ENCODE measurements at regions not wholly inside any gene's neighbourhood (a gene's known extent, or its start where the extent isn't known, plus 50 kb on each side); places are given as distances from the start of the nearest gene placed in this dataset.
"Not testable (repeated sequence)": the region's sequence is repeated elsewhere in the genome, so short reads cannot be mapped to it uniquely, and the experiment has no call there.

- Mint-ChIP-seq H3K27me3 (ENCODE audit: unreplicated experiment) (no peaks in the 10 kb centered on the region), H3K36me3 (ENCODE audit: unreplicated experiment) (no peaks in the 10 kb centered on the region), H3K4me1 (ENCODE audit: unreplicated experiment) (no peaks in the 10 kb centered on the region)
These were observed 2264.0 kb downstream of the ARAP2 start for GRCh38 chr4:33980361-33980760.

GRCh38 chr4:33989820-33990443, 2254.4 kb downstream of the ARAP2 start:
- Mint-ChIP-seq H3K36me3 (ENCODE audit: unreplicated experiment) (no peaks in the 10 kb centered on the region), H3K27me3 (ENCODE audit: unreplicated experiment) (no peaks in the 10 kb centered on the region), H3K4me3 (ENCODE audit: unreplicated experiment) (no peak overlapping the region), H3K27ac (ENCODE audit: unreplicated experiment) (no peak overlapping the region), H3K9me3 (ENCODE audit: unreplicated experiment) (peaks cover 8% of the 10 kb centered on the region), H3K4me1 (ENCODE audit: unreplicated experiment) (no peaks in the 10 kb centered on the region)
- DNase-seq (ENCODE audit: extremely low spot score, unreplicated experiment), result no peak
- TF ChIP-seq, protein P1, sequence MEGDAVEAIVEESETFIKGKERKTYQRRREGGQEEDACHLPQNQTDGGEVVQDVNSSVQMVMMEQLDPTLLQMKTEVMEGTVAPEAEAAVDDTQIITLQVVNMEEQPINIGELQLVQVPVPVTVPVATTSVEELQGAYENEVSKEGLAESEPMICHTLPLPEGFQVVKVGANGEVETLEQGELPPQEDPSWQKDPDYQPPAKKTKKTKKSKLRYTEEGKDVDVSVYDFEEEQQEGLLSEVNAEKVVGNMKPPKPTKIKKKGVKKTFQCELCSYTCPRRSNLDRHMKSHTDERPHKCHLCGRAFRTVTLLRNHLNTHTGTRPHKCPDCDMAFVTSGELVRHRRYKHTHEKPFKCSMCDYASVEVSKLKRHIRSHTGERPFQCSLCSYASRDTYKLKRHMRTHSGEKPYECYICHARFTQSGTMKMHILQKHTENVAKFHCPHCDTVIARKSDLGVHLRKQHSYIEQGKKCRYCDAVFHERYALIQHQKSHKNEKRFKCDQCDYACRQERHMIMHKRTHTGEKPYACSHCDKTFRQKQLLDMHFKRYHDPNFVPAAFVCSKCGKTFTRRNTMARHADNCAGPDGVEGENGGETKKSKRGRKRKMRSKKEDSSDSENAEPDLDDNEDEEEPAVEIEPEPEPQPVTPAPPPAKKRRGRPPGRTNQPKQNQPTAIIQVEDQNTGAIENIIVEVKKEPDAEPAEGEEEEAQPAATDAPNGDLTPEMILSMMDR (IDR thresholded peaks at IDR 0.05), result no peak

More at GRCh38 chr4:33980361-33980760, 2264.0 kb downstream of the ARAP2 start:
- Mint-ChIP-seq H3K27ac (ENCODE audit: unreplicated experiment) (no peak overlapping the region), H3K9me3 (ENCODE audit: unreplicated experiment) (peaks cover 13% of the 10 kb centered on the region), H3K4me3 (ENCODE audit: unreplicated experiment) (no peak overlapping the region)
- TF ChIP-seq, protein P1 (IDR thresholded peaks at IDR 0.05), result no peak
- no peak for DNase-seq (ENCODE audit: extremely low spot score, unreplicated experiment)

DNA sequence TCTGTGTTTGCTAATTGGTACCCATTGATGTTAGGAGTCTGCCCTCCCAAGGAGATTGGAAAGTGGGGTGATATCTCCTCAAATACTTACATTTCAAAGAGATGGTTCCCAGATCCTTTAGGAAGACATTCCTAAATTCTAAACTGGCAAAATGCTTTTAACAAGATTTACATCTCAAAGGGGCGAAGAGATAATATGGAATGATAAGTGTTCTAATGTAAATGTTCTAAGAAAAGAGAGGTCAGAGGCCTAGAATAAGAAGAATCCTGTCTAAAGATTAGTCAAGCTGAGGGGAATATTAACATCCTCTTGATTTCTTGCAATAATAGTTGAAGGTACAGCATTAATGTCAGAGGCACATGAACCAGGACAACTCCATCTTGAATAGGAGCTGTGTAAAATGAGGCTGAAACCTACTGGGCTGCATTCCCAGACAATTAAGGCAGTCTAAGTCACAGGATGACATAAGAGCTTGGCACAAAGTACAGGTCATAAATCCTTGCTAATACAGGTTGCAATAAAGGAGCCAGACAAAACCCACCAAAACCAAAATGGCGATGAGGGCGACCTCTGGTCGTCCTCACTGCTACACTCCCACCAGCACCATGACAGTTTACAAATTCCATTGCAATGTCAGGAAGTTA, 2248.1 kb downstream of the ARAP2 start:
- Mint-ChIP-seq H3K27ac (ENCODE audit: unreplicated experiment) (no peak overlapping the region), H3K36me3 (ENCODE audit: unreplicated experiment) (no peaks in the 10 kb centered on the region), H3K9me3 (ENCODE audit: unreplicated experiment) (no peaks in the 10 kb centered on the region), H3K27me3 (ENCODE audit: unreplicated experiment) (no peaks in the 10 kb centered on the region), H3K4me3 (ENCODE audit: unreplicated experiment) (no peak overlapping the region), H3K4me1 (ENCODE audit: unreplicated experiment) (peaks cover 2% of the 10 kb centered on the region)
- no peak for DNase-seq (ENCODE audit: extremely low spot score, unreplicated experiment)
- TF ChIP-seq, protein P1 (IDR thresholded peaks at IDR 0.05), result no peak

GRCh38 chr4:33998291-33998690, 2246.0 kb downstream of the ARAP2 start:
- no peak for DNase-seq (ENCODE audit: extremely low spot score, unreplicated experiment)
- no peaks in the 10 kb centered on the region for H3K9me3 Mint-ChIP-seq (ENCODE audit: unreplicated experiment)
- H3K36me3 Mint-ChIP-seq (ENCODE audit: unreplicated experiment), result no peaks in the 10 kb centered on the region
- no peak overlapping the region for H3K27ac Mint-ChIP-seq (ENCODE audit: unreplicated experiment)
- H3K27me3 Mint-ChIP-seq (ENCODE audit: unreplicated experiment), result no peaks in the 10 kb centered on the region
- TF ChIP-seq, protein P1 (IDR thresholded peaks at IDR 0.05), result no peak
- no peak overlapping the region for H3K4me3 Mint-ChIP-seq (ENCODE audit: unreplicated experiment)
- H3K4me1 Mint-ChIP-seq (ENCODE audit: unreplicated experiment), result peaks cover 2% of the 10 kb centered on the region

- Mint-ChIP-seq H3K36me3 (ENCODE audit: unreplicated experiment) (no peaks in the 10 kb centered on the region), H3K4me3 (ENCODE audit: unreplicated experiment) (no peak overlapping the region), H3K27ac (ENCODE audit: unreplicated experiment) (no peak overlapping the region), H3K27me3 (ENCODE audit: unreplicated experiment) (no peaks in the 10 kb centered on the region), H3K9me3 (ENCODE audit: unreplicated experiment) (no peaks in the 10 kb centered on the region), H3K4me1 (ENCODE audit: unreplicated experiment) (peaks cover 2% of the 10 kb centered on the region)
- TF ChIP-seq, protein P1 (IDR thresholded peaks at IDR 0.05), result no peak
- DNase-seq (ENCODE audit: extremely low spot score, unreplicated experiment), result no peak
These were observed 2244.0 kb downstream of the ARAP2 start for GRCh38 chr4:34000356-34000755.

- not testable (repeated sequence) for H3K27me3 Mint-ChIP-seq (ENCODE audit: unreplicated experiment); H3K36me3 Mint-ChIP-seq (ENCODE audit: unreplicated experiment); H3K27ac Mint-ChIP-seq (ENCODE audit: unreplicated experiment); H3K4me1 Mint-ChIP-seq (ENCODE audit: unreplicated experiment); H3K4me3 Mint-ChIP-seq (ENCODE audit: unreplicated experiment); DNase-seq (ENCODE audit: extremely low spot score, unreplicated experiment); H3K9me3 Mint-ChIP-seq (ENCODE audit: unreplicated experiment)
These were observed 2237.8 kb downstream of the ARAP2 start for GRCh38 chr4:34006540-34006939.
